HL-60 (cell line): ENCODE measurements at regions not wholly inside any gene's neighbourhood (a gene's known extent, or its start where the extent isn't known, plus 50 kb on each side); places are given as distances from the start of the nearest gene placed in this dataset.

ENCODE experiments used
- DNase-seq, 2 experiments: peaks; one replicate each; pipeline ENCODE4 v3.0.0-alpha.2; 2010 to 2020; ENCODE audit warnings: low read depth in 1 of 2, low spot score in 1 of 2
- H3K27ac ChIP-seq: fragments of 250-450 bp; sonication (Bioruptor Pico); replicated peaks from 2 replicates; pipeline ENCODE4 v1.5.1; 2020; ENCODE audit warnings: mild to moderate bottlenecking, moderate library complexity
- H3K27me3 ChIP-seq: fragments of 250-450 bp; sonication (Bioruptor Pico); 2 replicates; pipeline ENCODE4 v1.5.1; 2021; ENCODE audit warnings: mild to moderate bottlenecking, moderate library complexity; ENCODE audit not compliant: insufficient read depth, poor library complexity, severe bottlenecking
- H3K4me3 ChIP-seq: replicated peaks from 2 replicates; pipeline ENCODE4 v1.5.1; 2011; ENCODE audit warnings: mild to moderate bottlenecking, control low read depth, low read length; ENCODE audit not compliant: insufficient read depth
- CTCF ChIP-seq: IDR thresholded peaks from one replicate; pipeline ENCODE4 v1.5.1; 2011; ENCODE audit warnings: low read length, control low read depth, inconsistent platforms; ENCODE audit not compliant: insufficient read depth
- GABPA ChIP-seq: IDR thresholded peaks from 2 replicates; pipeline ENCODE4 v1.6.1; 2012; ENCODE audit warnings: low read depth
- POLR2AphosphoS5 ChIP-seq: IDR thresholded peaks from 2 replicates; pipeline ENCODE4 v1.6.1; 2012; ENCODE audit warnings: low read depth
- REST ChIP-seq: IDR thresholded peaks from 2 replicates; pipeline ENCODE4 v1.6.1; 2012; ENCODE audit warnings: low read depth; ENCODE audit not compliant: insufficient replicate concordance
- SPI1 ChIP-seq: IDR thresholded peaks from 2 replicates; pipeline ENCODE4 v1.6.1; 2012; ENCODE audit warnings: low read depth, mild to moderate bottlenecking, borderline replicate concordance

GRCh38 chr17:31684901-31685300, 174.1 kb downstream of the COPRS start:
- no peak for TF ChIP-seq REST
- TF ChIP-seq POLR2AphosphoS5, result no peak
- no peak for TF ChIP-seq SPI1
- TF ChIP-seq GABPA, result no peak
- no peak for TF ChIP-seq CTCF
- no peak overlapping the region for H3K4me3 ChIP-seq
- DNase-seq, result no peak
- H3K27me3 ChIP-seq, result peaks cover 3% of the 10 kb centered on the region
- H3K27ac ChIP-seq, result no peak overlapping the region

GRCh38 chr17:31680126-31680525, 178.9 kb downstream of the COPRS start:
- Histone ChIP-seq H3K27me3 (peaks cover 3% of the 10 kb centered on the region), H3K4me3 (no peak overlapping the region), H3K27ac (no peak overlapping the region)
- peak; percentile 55 to 77 for DNase-seq
- no peak for TF ChIP-seq POLR2AphosphoS5
- TF ChIP-seq REST, result no peak
- TF ChIP-seq GABPA, result no peak
- TF ChIP-seq SPI1, result no peak
- no peak for TF ChIP-seq CTCF

- DNase-seq, result no peak
- Histone ChIP-seq H3K27ac (no peak overlapping the region), H3K27me3 (peaks cover 3% of the 10 kb centered on the region), H3K4me3 (no peak overlapping the region)
- TF ChIP-seq REST (no peak), POLR2AphosphoS5 (no peak), CTCF (no peak), SPI1 (no peak), GABPA (no peak)
Observed at GRCh38 chr17:31679667-31680066, 179.4 kb downstream of the COPRS start.
